22Rv1 (cell line): ENCODE measurements at regions not wholly inside any gene's neighbourhood (a gene's known extent, or its start where the extent isn't known, plus 50 kb on each side); places are given as distances from the start of the nearest gene placed in this dataset.

Experiments
- H3K27ac ChIP-seq: fragments of 450-650 bp; 2 replicates; pipeline ENCODE4 v1.5.1; 2017
- CTCF ChIP-seq: fragments of 450-650 bp; IDR thresholded peaks from 2 replicates; pipeline ENCODE4 v1.5.1; 2017; ENCODE audit warnings: mild to moderate bottlenecking
- ZFX ChIP-seq: fragments of 450-650 bp; IDR thresholded peaks from 2 replicates; pipeline ENCODE4 v1.6.1; 2017; ENCODE audit warnings: antibody characterized with exemption, borderline replicate concordance

GRCh38 chr14:31970744-31971143, 106.4 kb upstream of the ARHGAP5 start:
- TF ChIP-seq CTCF = no peak
- no peak for TF ChIP-seq ZFX
- no peak overlapping the region for H3K27ac ChIP-seq

GRCh38 chr14:31971612-31972011, 105.5 kb upstream of the ARHGAP5 start:
- H3K27ac ChIP-seq = no peak overlapping the region
- TF ChIP-seq ZFX = no peak
- no peak for TF ChIP-seq CTCF

GRCh38 chr14:31977001-31977556, 100.0 kb upstream of the ARHGAP5 start:
- TF ChIP-seq ZFX (no peak), CTCF (no peak)
- H3K27ac ChIP-seq = no peak overlapping the region

GRCh38 chr14:31978423-31978822, 98.7 kb upstream of the ARHGAP5 start:
- TF ChIP-seq CTCF (no peak), ZFX (no peak)
- H3K27ac ChIP-seq = no peak overlapping the region

- H3K27ac ChIP-seq = no peak overlapping the region
- no peak for TF ChIP-seq CTCF
- no peak for TF ChIP-seq ZFX
Measured at GRCh38 chr14:31982642-31983041, 94.5 kb upstream of the ARHGAP5 start.

GRCh38 chr14:31986405-31986804, 90.7 kb upstream of the ARHGAP5 start:
- no peak overlapping the region for H3K27ac ChIP-seq
- TF ChIP-seq CTCF (no peak), ZFX (no peak)

GRCh38 chr14:31987721-31988120, 89.4 kb upstream of the ARHGAP5 start:
- TF ChIP-seq CTCF = no peak
- no peak for TF ChIP-seq ZFX
- no peak overlapping the region for H3K27ac ChIP-seq
